22Rv1 (cell line): ENCODE measurements at regions not wholly inside any gene's neighbourhood (a gene's known extent, or its start where the extent isn't known, plus 50 kb on each side); places are given as distances from the start of the nearest gene placed in this dataset.

Source experiments
- CTCF ChIP-seq: fragments of 450-650 bp; IDR thresholded peaks from 2 replicates; pipeline ENCODE4 v1.5.1; 2017; ENCODE audit warnings: mild to moderate bottlenecking
- ZFX ChIP-seq: fragments of 450-650 bp; IDR thresholded peaks from 2 replicates; pipeline ENCODE4 v1.6.1; 2017; ENCODE audit warnings: antibody characterized with exemption, borderline replicate concordance

- no peak for TF ChIP-seq CTCF
- TF ChIP-seq ZFX: no peak
Observed at GRCh38 chr15:80308002-80308401, 56.0 kb upstream of the CTXND1 start.
